VCaP (cell line): ENCODE measurements at regions not wholly inside any gene's neighbourhood (a gene's known extent, or its start where the extent isn't known, plus 50 kb on each side); places are given as distances from the start of the nearest gene placed in this dataset.
"Not testable (repeated sequence)": the region's sequence is repeated elsewhere in the genome, so short reads cannot be mapped to it uniquely, and the experiment has no call there.

Experiments
- H3K27ac ChIP-seq: fragments of 450-650 bp; 2 replicates; pipeline ENCODE4 v1.5.1; 2017
- CTCF ChIP-seq: fragments of 450-650 bp; conservative IDR thresholded peaks from 2 replicates; pipeline ENCODE4 v1.5.1; 2017; ENCODE audit warnings: mild to moderate bottlenecking, moderate library complexity

- H3K27ac ChIP-seq: no peak overlapping the region
- no peak for TF ChIP-seq CTCF
Measured at GRCh38 chr5:2156358-2157059, 273.8 kb upstream of the IRX4 start.

DNA sequence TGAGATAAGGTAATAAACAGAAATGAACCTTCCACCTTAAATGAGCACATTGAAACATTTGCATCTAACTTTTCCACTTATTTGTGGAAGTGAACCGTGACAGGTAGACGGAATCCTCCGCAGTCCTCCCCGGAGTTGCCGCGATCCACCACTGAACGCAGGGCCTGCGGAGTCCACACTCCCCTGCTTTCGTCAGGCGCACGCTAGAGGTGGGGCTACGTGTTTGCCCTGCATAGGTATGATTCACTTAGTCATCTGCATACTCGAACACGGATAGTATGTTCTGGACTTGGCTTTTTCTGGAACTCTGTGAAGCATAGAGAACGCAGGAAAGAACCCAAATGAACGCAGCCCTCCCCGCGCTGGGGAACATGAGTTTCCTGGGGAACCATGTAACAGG is 272.8 kb upstream of the IRX4 start:
- H3K27ac ChIP-seq: no peak overlapping the region

GRCh38 chr5:2153802-2154201 is 271.1 kb upstream of the IRX4 start:
- no peak for TF ChIP-seq CTCF
- H3K27ac ChIP-seq: no peak overlapping the region

More for the DNA sequence above, 272.8 kb upstream of the IRX4 start:
- no peak for TF ChIP-seq CTCF

GRCh38 chr5:2153350-2153749 is 270.6 kb upstream of the IRX4 start:
- no peak overlapping the region for H3K27ac ChIP-seq
- TF ChIP-seq CTCF: no peak

DNA sequence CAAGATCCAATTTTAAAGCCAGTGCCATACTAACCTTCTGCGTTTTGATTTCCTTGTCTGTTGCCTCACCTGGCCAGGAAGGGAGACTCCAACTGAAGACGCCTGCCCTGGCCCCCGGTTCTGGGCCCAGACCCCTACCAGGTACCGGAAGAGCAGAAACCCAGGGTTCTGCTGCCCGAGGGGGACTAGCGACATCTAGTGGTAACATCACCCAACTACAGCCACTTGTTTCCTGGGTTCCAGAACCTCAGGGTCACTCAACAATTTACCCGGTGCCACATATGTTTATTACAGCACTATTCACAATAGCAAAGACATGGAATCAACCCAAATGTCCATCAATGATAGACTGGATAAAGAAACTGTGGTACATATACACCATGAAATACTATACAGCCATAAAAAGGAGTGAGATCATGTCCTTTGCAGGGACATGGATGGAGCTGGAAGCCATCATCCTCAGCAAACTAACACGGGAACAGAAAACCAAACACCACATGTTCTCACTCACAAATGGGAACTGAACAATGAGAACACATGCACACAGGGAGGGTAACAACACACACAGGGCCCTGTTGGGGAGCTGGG is 268.7 kb upstream of the IRX4 start:
- peak; percentile 88 for TF ChIP-seq CTCF
- H3K27ac ChIP-seq: not testable (repeated sequence)

DNA sequence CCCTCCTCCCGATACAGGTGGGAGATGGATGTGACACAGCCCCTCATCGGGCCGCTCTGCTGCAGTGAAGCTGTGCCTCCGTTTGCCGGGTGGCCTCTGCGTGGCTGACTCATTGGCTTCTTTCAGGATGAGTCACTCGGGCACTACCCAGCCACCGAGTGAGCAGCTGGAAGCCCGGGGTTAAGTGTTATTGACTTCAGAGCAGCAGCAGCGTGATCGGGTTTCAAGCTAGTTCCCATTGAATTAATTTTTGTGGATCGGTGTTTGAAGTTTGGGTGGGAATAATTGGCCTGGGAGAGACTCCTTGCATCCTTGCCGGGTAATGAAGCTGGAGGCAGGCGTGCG is 266.4 kb upstream of the IRX4 start:
- no peak overlapping the region for H3K27ac ChIP-seq
- TF ChIP-seq CTCF: no peak

DNA sequence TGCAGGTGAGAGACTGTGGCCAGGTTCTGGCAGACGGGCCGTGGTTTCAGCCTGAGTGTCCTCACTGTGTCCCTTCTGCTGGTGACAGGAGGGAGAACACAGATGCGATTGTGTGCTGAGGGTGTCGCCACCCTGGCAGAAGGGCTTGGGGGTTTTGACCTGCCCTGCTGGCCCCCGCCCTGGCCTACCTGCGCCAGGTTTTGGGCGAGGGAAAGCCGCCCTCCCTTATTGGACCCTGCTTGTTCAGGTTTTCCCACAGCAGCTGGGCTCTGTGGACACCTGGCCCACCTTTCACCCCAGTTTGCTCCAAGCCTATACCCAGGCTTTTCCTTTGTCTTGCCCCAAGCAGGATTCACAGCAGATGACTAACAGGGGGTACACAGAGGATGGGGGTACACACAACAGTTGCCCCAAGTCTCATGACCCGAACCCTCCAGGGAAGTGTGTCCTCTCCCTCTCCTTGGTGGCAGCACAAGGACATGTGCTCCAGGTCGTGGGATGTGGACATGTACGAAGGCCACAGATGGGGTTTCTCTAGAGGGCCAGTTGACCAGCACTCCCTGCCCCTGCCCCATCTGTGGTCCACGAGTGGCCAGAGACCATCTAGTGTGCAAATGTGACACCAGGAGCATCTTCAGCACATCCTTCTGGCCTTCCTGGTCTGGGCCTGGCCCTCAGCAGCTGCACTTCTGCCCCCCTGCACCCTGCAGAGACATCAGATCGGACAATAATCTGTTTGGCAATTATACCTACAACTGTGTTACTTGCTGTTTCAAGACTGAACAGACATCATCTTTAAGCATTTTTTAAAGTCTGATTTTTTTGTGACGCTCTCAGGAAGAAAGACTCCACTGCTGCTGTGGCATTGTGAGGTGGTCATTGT is 265.8 kb upstream of the IRX4 start:
- no peak overlapping the region for H3K27ac ChIP-seq
- TF ChIP-seq CTCF: no peak
